ENCODE measurements at regions not wholly inside any gene's neighbourhood (a gene's known extent, or its start where the extent isn't known, plus 50 kb on each side); places are given as distances from the start of the nearest gene placed in this dataset.

- TF ChIP-seq, protein P1, sequence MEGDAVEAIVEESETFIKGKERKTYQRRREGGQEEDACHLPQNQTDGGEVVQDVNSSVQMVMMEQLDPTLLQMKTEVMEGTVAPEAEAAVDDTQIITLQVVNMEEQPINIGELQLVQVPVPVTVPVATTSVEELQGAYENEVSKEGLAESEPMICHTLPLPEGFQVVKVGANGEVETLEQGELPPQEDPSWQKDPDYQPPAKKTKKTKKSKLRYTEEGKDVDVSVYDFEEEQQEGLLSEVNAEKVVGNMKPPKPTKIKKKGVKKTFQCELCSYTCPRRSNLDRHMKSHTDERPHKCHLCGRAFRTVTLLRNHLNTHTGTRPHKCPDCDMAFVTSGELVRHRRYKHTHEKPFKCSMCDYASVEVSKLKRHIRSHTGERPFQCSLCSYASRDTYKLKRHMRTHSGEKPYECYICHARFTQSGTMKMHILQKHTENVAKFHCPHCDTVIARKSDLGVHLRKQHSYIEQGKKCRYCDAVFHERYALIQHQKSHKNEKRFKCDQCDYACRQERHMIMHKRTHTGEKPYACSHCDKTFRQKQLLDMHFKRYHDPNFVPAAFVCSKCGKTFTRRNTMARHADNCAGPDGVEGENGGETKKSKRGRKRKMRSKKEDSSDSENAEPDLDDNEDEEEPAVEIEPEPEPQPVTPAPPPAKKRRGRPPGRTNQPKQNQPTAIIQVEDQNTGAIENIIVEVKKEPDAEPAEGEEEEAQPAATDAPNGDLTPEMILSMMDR (IDR thresholded peaks at IDR 0.05; ENCODE audit: low read depth, low read length), result no peak
- TF ChIP-seq EZH2phosphoT487 (IDR thresholded peaks at IDR 0.05; ENCODE audit: low read depth), result no peak
These were observed 114.5 kb downstream of the LRRC70 start for GRCh38 chr5:62692946-62693713.
